PC-3 (cell line): ENCODE measurements at regions not wholly inside any gene's neighbourhood (a gene's known extent, or its start where the extent isn't known, plus 50 kb on each side); places are given as distances from the start of the nearest gene placed in this dataset.

ENCODE experiments used
- ATAC-seq: fragments of 200-7000 bp; cut with Tn5 transposase; 2 replicates; pipeline ENCODE4 v1.9.1; 2020; ENCODE audit warnings: mild to moderate bottlenecking, moderate library complexity
- BruUV-seq: library from RNA; stranded (reverse); fragments of 400-500 nt; replicated peaks from 2 replicates; lab custom pipeline; 2021; lab: Mats Ljungman, UMichigan
- CTCF ChIA-PET: fragments of 300-600 bp; sonication (Branson Sonifier 250); formaldehyde crosslinking; loops from one replicate; lab custom pipeline; 2022; ENCODE audit warnings: antibody characterized with exemption; lab: Charles Lee
- POLR2A ChIA-PET: fragments of 300-600 bp; sonication (Branson Sonifier 250); formaldehyde crosslinking; loops from one replicate; lab custom pipeline; 2022; ENCODE audit warnings: antibody characterized with exemption; ENCODE audit not compliant: unreplicated experiment; lab: Charles Lee
- DNase-seq: peaks from one replicate; pipeline ENCODE4 v3.0.0-alpha.2; 2015
- H2AFZ ChIP-seq: fragments of 300-600 bp; sonication (generic); 2 replicates; pipeline ENCODE4 v1.6.0; 2016; ENCODE audit warnings: antibody characterized with exemption, low read length
- H3F3A ChIP-seq: fragments of 300-600 bp; sonication (generic); one replicate; pipeline ENCODE4 v1.6.0; 2017; ENCODE audit warnings: antibody characterized with exemption, low read length, control low read depth, mild to moderate bottlenecking; ENCODE audit not compliant: unreplicated experiment
- H3K27ac ChIP-seq: fragments of 300-600 bp; sonication (generic); 2 replicates; pipeline ENCODE4 v1.5.1; 2016; ENCODE audit warnings: mild to moderate bottlenecking, low read length
- H3K27me3 ChIP-seq: fragments of 300-600 bp; sonication (generic); 2 replicates; pipeline ENCODE4 v1.6.1; 2016; ENCODE audit warnings: low read length, mixed read lengths
- H3K36me3 ChIP-seq: fragments of 300-600 bp; sonication (generic); 2 replicates; pipeline ENCODE4 v1.6.1; 2016; ENCODE audit warnings: low read depth, mixed run types, low read length, mixed read lengths
- H3K4me1 ChIP-seq: fragments of 300-600 bp; sonication (generic); 2 replicates; pipeline ENCODE4 v1.5.1; 2016; ENCODE audit warnings: low read length; ENCODE audit not compliant: insufficient read depth
- H3K4me2 ChIP-seq: fragments of 300-600 bp; sonication (generic); 2 replicates; pipeline ENCODE4 v1.6.0; 2016; ENCODE audit warnings: low read length
- H3K4me3 ChIP-seq: fragments of 300-600 bp; sonication (generic); 2 replicates; pipeline ENCODE4 v1.5.1; 2016; ENCODE audit warnings: mild to moderate bottlenecking, low read length, mixed read lengths
- H3K79me2 ChIP-seq: fragments of 300-600 bp; sonication (generic); 2 replicates; pipeline ENCODE4 v1.6.1; 2017; ENCODE audit warnings: low read length, mixed read lengths
- H3K9ac ChIP-seq: fragments of 300-600 bp; sonication (generic); 2 replicates; pipeline ENCODE4 v1.6.0; 2016; ENCODE audit warnings: mild to moderate bottlenecking, low read length
- H3K9me2 ChIP-seq: fragments of 300-600 bp; sonication (generic); replicated peaks from 2 replicates; pipeline ENCODE4 v1.6.1; 2016; ENCODE audit warnings: mixed run types, low read length, mixed read lengths
- H3K9me3 ChIP-seq: fragments of 300-600 bp; sonication (generic); 2 replicates; pipeline ENCODE4 v1.6.1; 2016; ENCODE audit warnings: low read length, mixed read lengths
- H4K20me1 ChIP-seq: fragments of 300-600 bp; sonication (generic); 2 replicates; pipeline ENCODE4 v1.6.1; 2016; ENCODE audit warnings: low read length, mixed read lengths
- CTCF ChIP-seq: fragments of 300-600 bp; sonication (generic); conservative IDR thresholded peaks from 2 replicates; pipeline ENCODE4 v1.5.1; 2017; ENCODE audit warnings: antibody characterized with exemption, low read depth, mild to moderate bottlenecking, low read length
- EZH2 ChIP-seq: fragments of 300-600 bp; sonication (generic); IDR thresholded peaks from one replicate; pipeline ENCODE4 v1.6.1; 2017; ENCODE audit warnings: antibody characterized with exemption, mild to moderate bottlenecking, low read length; ENCODE audit not compliant: unreplicated experiment
- EZH2phosphoT487 ChIP-seq: fragments of 300-600 bp; sonication (generic); IDR thresholded peaks from 2 replicates; pipeline ENCODE4 v1.6.1; 2018; ENCODE audit warnings: mild to moderate bottlenecking, antibody characterized with exemption, low read length, borderline replicate concordance
- intact Hi-C: fragments of 100-400 bp; cut with micrococcal nuclease; formaldehyde crosslinking; loops from 2 replicates; pipeline ENCODE4 v1.9.0; 2023

GRCh38 chr9:31744589-31744988, 639.9 kb upstream of the ACO1 start:
- DNase-seq (no peak), ATAC-seq (no peak)
- CTCF ChIA-PET: no interaction called here

GRCh38 chr9:31745468-31745867, 639.0 kb upstream of the ACO1 start:
- intact Hi-C loops: no loop called here
- Histone ChIP-seq H3F3A (no peaks in the 10 kb centered on the region), H3K4me1 (no peaks in the 10 kb centered on the region), H3K9me2 (no peaks in the 10 kb centered on the region), H3K4me3 (no peak overlapping the region), H3K27ac (no peak overlapping the region), H3K27me3 (no peaks in the 10 kb centered on the region; the same call in 1 of the 2 replicates), H3K4me2 (no peak overlapping the region), H3K9ac (no peak overlapping the region), H4K20me1 (no peaks in the 10 kb centered on the region), H2AFZ (no peak overlapping the region), H3K36me3 (no peaks in the 10 kb centered on the region), H3K79me2 (no peaks in the 10 kb centered on the region), H3K9me3 (no peaks in the 10 kb centered on the region)
- TF ChIP-seq EZH2 (no peak), EZH2phosphoT487 (no peak), CTCF (no peak)
- ChIA-PET POLR2A (no interaction called here), CTCF (no interaction called here)
- DNase-seq: no peak
- BruUV-seq: no TSS peak
- no peak for ATAC-seq

More at GRCh38 chr9:31744589-31744988, 639.9 kb upstream of the ACO1 start:
- Histone ChIP-seq H3K4me2 (no peak overlapping the region), H3K4me1 (no peaks in the 10 kb centered on the region), H3K9ac (no peak overlapping the region), H3K27ac (no peak overlapping the region), H3K9me2 (no peaks in the 10 kb centered on the region), H3K79me2 (no peaks in the 10 kb centered on the region), H3K4me3 (no peak overlapping the region), H3K9me3 (no peaks in the 10 kb centered on the region), H3K27me3 (no peaks in the 10 kb centered on the region; the same call in 1 of the 2 replicates), H3K36me3 (no peaks in the 10 kb centered on the region), H3F3A (no peaks in the 10 kb centered on the region), H2AFZ (no peak overlapping the region), H4K20me1 (no peaks in the 10 kb centered on the region)
- POLR2A ChIA-PET: no interaction called here
- no peak for TF ChIP-seq EZH2phosphoT487
- no peak for TF ChIP-seq EZH2
- no peak for TF ChIP-seq CTCF
- intact Hi-C loops: no loop called here
- no TSS peak for BruUV-seq

- intact Hi-C loops: no loop called here
- CTCF ChIA-PET: no interaction called here
- no peaks in the 10 kb centered on the region for H3K79me2 ChIP-seq
Measured at GRCh38 chr9:31745886-31746285, 638.6 kb upstream of the ACO1 start.

More at GRCh38 chr9:31745886-31746285, 638.6 kb upstream of the ACO1 start:
- no peak overlapping the region for H3K27ac ChIP-seq
- no peak overlapping the region for H2AFZ ChIP-seq
- no peaks in the 10 kb centered on the region; the same call in 1 of the 2 replicates for H3K27me3 ChIP-seq
- ATAC-seq: no peak
- no peaks in the 10 kb centered on the region for H3K4me1 ChIP-seq
- no peaks in the 10 kb centered on the region for H3K9me3 ChIP-seq
- no peaks in the 10 kb centered on the region for H4K20me1 ChIP-seq
- BruUV-seq: no TSS peak
- H3K36me3 ChIP-seq: no peaks in the 10 kb centered on the region
- H3K4me3 ChIP-seq: no peak overlapping the region
- DNase-seq: no peak
- H3K4me2 ChIP-seq: no peak overlapping the region
- POLR2A ChIA-PET: no interaction called here
- H3K9ac ChIP-seq: no peak overlapping the region
- no peaks in the 10 kb centered on the region for H3F3A ChIP-seq
- no peaks in the 10 kb centered on the region for H3K9me2 ChIP-seq
- TF ChIP-seq EZH2: no peak
- no peak for TF ChIP-seq EZH2phosphoT487
- TF ChIP-seq CTCF: no peak
